ENCODE measurements at regions not wholly inside any gene's neighbourhood (a gene's known extent, or its start where the extent isn't known, plus 50 kb on each side); places are given as distances from the start of the nearest gene placed in this dataset.

DNA sequence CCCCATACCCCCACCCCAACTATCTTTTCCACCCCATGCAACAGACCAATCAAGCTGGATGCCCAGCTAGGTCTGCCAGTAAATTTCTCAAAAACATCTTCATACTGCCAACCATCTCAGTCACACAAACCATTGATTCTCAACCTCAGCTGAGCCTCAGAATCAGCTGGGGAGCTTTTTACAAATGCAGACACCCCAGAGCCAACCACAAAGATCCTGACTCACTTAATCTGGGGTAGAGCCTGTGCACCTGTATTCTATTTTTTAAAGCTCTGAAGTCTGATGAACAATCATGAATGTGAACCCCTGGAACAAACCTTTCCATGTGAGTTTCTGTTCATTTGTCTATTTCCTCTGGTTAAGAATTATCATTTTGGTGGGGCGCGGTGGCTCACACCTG is 66.0 kb downstream of the ZNF281 start:
- TF ChIP-seq, protein P1, sequence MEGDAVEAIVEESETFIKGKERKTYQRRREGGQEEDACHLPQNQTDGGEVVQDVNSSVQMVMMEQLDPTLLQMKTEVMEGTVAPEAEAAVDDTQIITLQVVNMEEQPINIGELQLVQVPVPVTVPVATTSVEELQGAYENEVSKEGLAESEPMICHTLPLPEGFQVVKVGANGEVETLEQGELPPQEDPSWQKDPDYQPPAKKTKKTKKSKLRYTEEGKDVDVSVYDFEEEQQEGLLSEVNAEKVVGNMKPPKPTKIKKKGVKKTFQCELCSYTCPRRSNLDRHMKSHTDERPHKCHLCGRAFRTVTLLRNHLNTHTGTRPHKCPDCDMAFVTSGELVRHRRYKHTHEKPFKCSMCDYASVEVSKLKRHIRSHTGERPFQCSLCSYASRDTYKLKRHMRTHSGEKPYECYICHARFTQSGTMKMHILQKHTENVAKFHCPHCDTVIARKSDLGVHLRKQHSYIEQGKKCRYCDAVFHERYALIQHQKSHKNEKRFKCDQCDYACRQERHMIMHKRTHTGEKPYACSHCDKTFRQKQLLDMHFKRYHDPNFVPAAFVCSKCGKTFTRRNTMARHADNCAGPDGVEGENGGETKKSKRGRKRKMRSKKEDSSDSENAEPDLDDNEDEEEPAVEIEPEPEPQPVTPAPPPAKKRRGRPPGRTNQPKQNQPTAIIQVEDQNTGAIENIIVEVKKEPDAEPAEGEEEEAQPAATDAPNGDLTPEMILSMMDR (IDR thresholded peaks at IDR 0.05; ENCODE audit: low read depth, low read length, missing input control): no peak
- TF ChIP-seq RXRA (IDR thresholded peaks at IDR 0.05) (no peak), YY1 (IDR thresholded peaks at IDR 0.05) (no peak), HNF4A (conservative IDR thresholded peaks at IDR 0.05) (no peak), SP1 (IDR thresholded peaks at IDR 0.05) (no peak), TAF1 (conservative IDR thresholded peaks at IDR 0.05) (no peak), EGR1 (IDR thresholded peaks at IDR 0.05; ENCODE audit: low read depth in 2 of 2) (no peak), NR2F2 (IDR thresholded peaks at IDR 0.05) (no peak), FOXA1 (IDR thresholded peaks at IDR 0.05) (no peak)
- TF ChIP-seq, protein P2, sequence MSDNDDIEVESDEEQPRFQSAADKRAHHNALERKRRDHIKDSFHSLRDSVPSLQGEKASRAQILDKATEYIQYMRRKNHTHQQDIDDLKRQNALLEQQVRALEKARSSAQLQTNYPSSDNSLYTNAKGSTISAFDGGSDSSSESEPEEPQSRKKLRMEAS (IDR thresholded peaks at IDR 0.05): no peak
- TF ChIP-seq, protein P3, sequence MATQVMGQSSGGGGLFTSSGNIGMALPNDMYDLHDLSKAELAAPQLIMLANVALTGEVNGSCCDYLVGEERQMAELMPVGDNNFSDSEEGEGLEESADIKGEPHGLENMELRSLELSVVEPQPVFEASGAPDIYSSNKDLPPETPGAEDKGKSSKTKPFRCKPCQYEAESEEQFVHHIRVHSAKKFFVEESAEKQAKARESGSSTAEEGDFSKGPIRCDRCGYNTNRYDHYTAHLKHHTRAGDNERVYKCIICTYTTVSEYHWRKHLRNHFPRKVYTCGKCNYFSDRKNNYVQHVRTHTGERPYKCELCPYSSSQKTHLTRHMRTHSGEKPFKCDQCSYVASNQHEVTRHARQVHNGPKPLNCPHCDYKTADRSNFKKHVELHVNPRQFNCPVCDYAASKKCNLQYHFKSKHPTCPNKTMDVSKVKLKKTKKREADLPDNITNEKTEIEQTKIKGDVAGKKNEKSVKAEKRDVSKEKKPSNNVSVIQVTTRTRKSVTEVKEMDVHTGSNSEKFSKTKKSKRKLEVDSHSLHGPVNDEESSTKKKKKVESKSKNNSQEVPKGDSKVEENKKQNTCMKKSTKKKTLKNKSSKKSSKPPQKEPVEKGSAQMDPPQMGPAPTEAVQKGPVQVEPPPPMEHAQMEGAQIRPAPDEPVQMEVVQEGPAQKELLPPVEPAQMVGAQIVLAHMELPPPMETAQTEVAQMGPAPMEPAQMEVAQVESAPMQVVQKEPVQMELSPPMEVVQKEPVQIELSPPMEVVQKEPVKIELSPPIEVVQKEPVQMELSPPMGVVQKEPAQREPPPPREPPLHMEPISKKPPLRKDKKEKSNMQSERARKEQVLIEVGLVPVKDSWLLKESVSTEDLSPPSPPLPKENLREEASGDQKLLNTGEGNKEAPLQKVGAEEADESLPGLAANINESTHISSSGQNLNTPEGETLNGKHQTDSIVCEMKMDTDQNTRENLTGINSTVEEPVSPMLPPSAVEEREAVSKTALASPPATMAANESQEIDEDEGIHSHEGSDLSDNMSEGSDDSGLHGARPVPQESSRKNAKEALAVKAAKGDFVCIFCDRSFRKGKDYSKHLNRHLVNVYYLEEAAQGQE (IDR thresholded peaks at IDR 0.05): no peak
- TF ChIP-seq, protein P4, sequence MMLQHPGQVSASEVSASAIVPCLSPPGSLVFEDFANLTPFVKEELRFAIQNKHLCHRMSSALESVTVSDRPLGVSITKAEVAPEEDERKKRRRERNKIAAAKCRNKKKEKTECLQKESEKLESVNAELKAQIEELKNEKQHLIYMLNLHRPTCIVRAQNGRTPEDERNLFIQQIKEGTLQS (IDR thresholded peaks at IDR 0.05): no peak

All from liver (tissue), 3 donors.